ENCODE measurements at regions not wholly inside any gene's neighbourhood (a gene's known extent, or its start where the extent isn't known, plus 50 kb on each side); places are given as distances from the start of the nearest gene placed in this dataset.
"Not testable (repeated sequence)": the region's sequence is repeated elsewhere in the genome, so short reads cannot be mapped to it uniquely, and the experiment has no call there.

- TF ChIP-seq CTCF (IDR thresholded peaks at IDR 0.05; ENCODE audit: low read depth, low read length), result no peak
- H3K27ac ChIP-seq, result no peak overlapping the region
- no peaks in the 10 kb centered on the region for H3K27me3 ChIP-seq
- H3K9me3 ChIP-seq (ENCODE audit: low read depth), result no peaks in the 10 kb centered on the region
- H3K36me3 ChIP-seq, result no peaks in the 10 kb centered on the region
- no peaks in the 10 kb centered on the region for H3K4me1 ChIP-seq (ENCODE audit: low read depth)
- peak in 1 of 2 donors; percentile 7 for DNase-seq (ENCODE audit: low read depth in 1 of 2, low spot score in 1 of 2)
- no peak overlapping the region for H3K4me3 ChIP-seq
These were observed 124.7 kb downstream of the HNRNPD start for GRCh38 chr4:82248903-82249632.

GRCh38 chr4:82247629-82248028 is 126.2 kb downstream of the HNRNPD start:
- TF ChIP-seq CTCF (IDR thresholded peaks at IDR 0.05; ENCODE audit: low read depth, low read length), result no peak
- peaks cover 3% of the 10 kb centered on the region for H3K27me3 ChIP-seq
- no peaks in the 10 kb centered on the region for H3K4me1 ChIP-seq (ENCODE audit: low read depth)
- H3K27ac ChIP-seq, result no peak overlapping the region
- H3K9me3 ChIP-seq (ENCODE audit: low read depth), result no peaks in the 10 kb centered on the region
- H3K4me3 ChIP-seq, result no peak overlapping the region
- DNase-seq (ENCODE audit: low read depth in 1 of 2, low spot score in 1 of 2), result no peak
- H3K36me3 ChIP-seq, result no peaks in the 10 kb centered on the region

GRCh38 chr4:82247171-82247570 is 126.6 kb downstream of the HNRNPD start:
- H3K9me3 ChIP-seq (ENCODE audit: low read depth), result no peaks in the 10 kb centered on the region
- peaks cover 3% of the 10 kb centered on the region for H3K27me3 ChIP-seq
- H3K4me3 ChIP-seq, result no peak overlapping the region
- H3K27ac ChIP-seq, result no peak overlapping the region
- DNase-seq (ENCODE audit: low read depth in 1 of 2, low spot score in 1 of 2), result no peak
- no peaks in the 10 kb centered on the region for H3K36me3 ChIP-seq
- no peak for TF ChIP-seq CTCF (IDR thresholded peaks at IDR 0.05; ENCODE audit: low read depth, low read length)
- no peaks in the 10 kb centered on the region for H3K4me1 ChIP-seq (ENCODE audit: low read depth)

GRCh38 chr4:82241534-82241933 is 132.3 kb downstream of the HNRNPD start:
- no peak overlapping the region for H3K27ac ChIP-seq
- TF ChIP-seq CTCF (IDR thresholded peaks at IDR 0.05; ENCODE audit: low read depth, low read length), result no peak
- H3K36me3 ChIP-seq, result no peaks in the 10 kb centered on the region
- no peaks in the 10 kb centered on the region for H3K9me3 ChIP-seq (ENCODE audit: low read depth)
- no peaks in the 10 kb centered on the region for H3K4me1 ChIP-seq (ENCODE audit: low read depth)
- H3K27me3 ChIP-seq, result peaks cover 3% of the 10 kb centered on the region
- no peak for DNase-seq (ENCODE audit: low read depth in 1 of 2, low spot score in 1 of 2)
- no peak overlapping the region for H3K4me3 ChIP-seq

- Histone ChIP-seq H3K9me3 (ENCODE audit: low read depth) (no peaks in the 10 kb centered on the region), H3K27ac (no peak overlapping the region), H3K4me1 (ENCODE audit: low read depth) (no peaks in the 10 kb centered on the region), H3K36me3 (no peaks in the 10 kb centered on the region), H3K4me3 (no peak overlapping the region), H3K27me3 (peaks cover 3% of the 10 kb centered on the region)
- no peak for TF ChIP-seq CTCF (IDR thresholded peaks at IDR 0.05; ENCODE audit: low read depth, low read length)
- DNase-seq (ENCODE audit: low read depth in 1 of 2, low spot score in 1 of 2), result no peak
These were observed 133.4 kb downstream of the HNRNPD start for GRCh38 chr4:82240410-82240809.

DNA sequence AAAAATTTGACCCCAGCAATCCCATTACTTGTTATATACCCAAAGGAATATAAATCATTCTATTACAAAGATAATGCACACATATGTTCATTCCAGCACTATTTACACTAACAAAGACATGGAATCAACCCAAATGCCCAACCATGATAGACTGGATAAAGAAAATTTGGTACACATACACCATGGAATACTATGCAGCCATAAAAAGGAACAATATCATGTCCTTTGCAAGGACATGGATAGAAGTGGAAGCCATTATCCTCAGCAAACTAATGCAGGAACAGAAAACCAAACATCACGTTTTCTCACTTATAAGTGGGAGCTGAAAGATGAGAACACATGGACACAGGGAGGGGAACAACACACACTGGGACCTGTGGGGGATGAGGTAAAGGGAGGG is 136.6 kb downstream of the HNRNPD start:
- H3K9me3 ChIP-seq (ENCODE audit: low read depth); H3K4me1 ChIP-seq (ENCODE audit: low read depth); H3K27ac ChIP-seq; DNase-seq (ENCODE audit: low read depth in 1 of 2, low spot score in 1 of 2); H3K36me3 ChIP-seq; H3K27me3 ChIP-seq; H3K4me3 ChIP-seq: not testable (repeated sequence)

Measured in cardiac muscle cell (in vitro differentiated cells and primary cell).